ENCODE measurements at regions not wholly inside any gene's neighbourhood (a gene's known extent, or its start where the extent isn't known, plus 50 kb on each side); places are given as distances from the start of the nearest gene placed in this dataset.

DNA sequence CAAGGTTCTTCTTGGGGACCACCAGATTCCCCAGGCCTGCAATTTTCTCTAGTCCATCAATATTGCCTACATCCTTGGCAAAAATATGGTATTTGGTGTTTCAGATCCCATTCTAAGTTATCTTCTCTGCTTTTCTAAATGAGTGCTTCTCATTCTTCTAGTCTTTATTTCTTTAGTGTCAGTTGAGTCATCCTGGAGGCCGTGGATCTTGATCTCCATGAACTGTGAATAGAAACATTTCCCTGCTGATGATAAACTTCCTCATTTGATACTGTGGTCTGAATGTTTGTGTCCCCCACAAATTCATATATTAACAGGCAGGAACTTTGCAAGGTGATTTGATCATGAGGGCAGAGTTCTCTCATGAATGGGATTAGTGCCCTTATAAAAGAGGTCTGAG, 779.3 kb downstream of the INHBA start:
- Histone ChIP-seq H3K4me3 (no peak overlapping the region), H3K27ac (no peak overlapping the region), H3K9me3 (no peaks in the 10 kb centered on the region), H3K4me2 (no peak overlapping the region), H3K4me1 (no peaks in the 10 kb centered on the region)
- 4% methylated on average over 1 of the region's 1 CpG for WGBS (ENCODE audit: missing lambda C conversion rate)
- CTCF ChIA-PET, result no interaction called here
- POLR2A ChIA-PET, result no interaction called here
- FAIRE-seq (no peak), ATAC-seq (no peak), DNase-seq (ENCODE audit: low read depth in 1 of 2, low spot score in 1 of 2) (no peak)
- TF ChIP-seq FOSL2 (IDR thresholded peaks at IDR 0.05), result no peak
- TF ChIP-seq FOSL2 (CRISPR knock-in tag; IDR thresholded peaks at IDR 0.05), result no peak
- no peak for TF ChIP-seq ZFP36 (IDR thresholded peaks at IDR 0.05; ENCODE audit: borderline replicate concordance, partially characterized antibody)
- TF ChIP-seq RAD21 (conservative IDR thresholded peaks at IDR 0.05 in 1 of 2, IDR thresholded peaks at IDR 0.05 in 1 of 2), result no peak
- no peak for TF ChIP-seq POLR2A (IDR thresholded peaks at IDR 0.05; ENCODE audit: low read length)
- TF ChIP-seq, protein P1, sequence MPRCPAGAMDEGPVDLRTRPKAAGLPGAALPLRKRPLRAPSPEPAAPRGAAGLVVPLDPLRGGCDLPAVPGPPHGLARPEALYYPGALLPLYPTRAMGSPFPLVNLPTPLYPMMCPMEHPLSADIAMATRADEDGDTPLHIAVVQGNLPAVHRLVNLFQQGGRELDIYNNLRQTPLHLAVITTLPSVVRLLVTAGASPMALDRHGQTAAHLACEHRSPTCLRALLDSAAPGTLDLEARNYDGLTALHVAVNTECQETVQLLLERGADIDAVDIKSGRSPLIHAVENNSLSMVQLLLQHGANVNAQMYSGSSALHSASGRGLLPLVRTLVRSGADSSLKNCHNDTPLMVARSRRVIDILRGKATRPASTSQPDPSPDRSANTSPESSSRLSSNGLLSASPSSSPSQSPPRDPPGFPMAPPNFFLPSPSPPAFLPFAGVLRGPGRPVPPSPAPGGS (IDR thresholded peaks at IDR 0.05), result no peak
- no peak for TF ChIP-seq HOXB5 (CRISPR knock-in tag; IDR thresholded peaks at IDR 0.05)
- TF ChIP-seq CBX8 (IDR thresholded peaks at IDR 0.05), result no peak
- TF ChIP-seq NFE2L2 (conservative IDR thresholded peaks at IDR 0.05; ENCODE audit: low read length), result no peak
- TF ChIP-seq PHF8 (IDR thresholded peaks at IDR 0.05; ENCODE audit: borderline replicate concordance, low read depth), result no peak
- no peak for TF ChIP-seq CHD2 (IDR thresholded peaks at IDR 0.05; ENCODE audit: low read length, partially characterized antibody)
- no peak for TF ChIP-seq BHLHE40 (IDR thresholded peaks at IDR 0.05; ENCODE audit: low read depth, low read length)
- TF ChIP-seq RNF2 (IDR thresholded peaks at IDR 0.05; ENCODE audit: borderline replicate concordance, low read depth), result no peak
- TF ChIP-seq CEBPB (IDR thresholded peaks at IDR 0.05), result no peak
- no peak for TF ChIP-seq ZC3H11A (IDR thresholded peaks at IDR 0.05)
- no peak for TF ChIP-seq HOXA7 (CRISPR knock-in tag; IDR thresholded peaks at IDR 0.05)

DNA sequence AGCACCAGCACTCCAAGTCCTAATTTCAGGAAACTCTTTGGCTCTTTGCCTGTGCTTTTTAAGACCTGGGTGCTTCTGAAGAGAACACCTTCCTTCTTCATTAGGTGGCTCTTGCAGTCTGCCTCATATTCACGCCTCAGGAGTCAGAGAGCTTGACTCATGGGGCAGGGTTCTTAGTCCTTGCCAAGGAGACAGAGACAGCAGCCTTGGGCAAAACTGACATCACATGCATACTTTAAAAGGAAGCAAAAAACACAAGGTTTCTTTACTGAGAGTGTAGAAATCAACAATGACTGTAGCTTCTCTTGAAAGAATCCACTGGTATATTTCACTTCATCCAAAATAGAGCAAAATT, 780.6 kb downstream of the INHBA start:
- ATAC-seq (no peak), FAIRE-seq (no peak), DNase-seq (ENCODE audit: low read depth in 1 of 2, low spot score in 1 of 2) (no peak)
- no peak for TF ChIP-seq PHF8 (IDR thresholded peaks at IDR 0.05; ENCODE audit: borderline replicate concordance, low read depth)
- no peak for TF ChIP-seq NFE2L2 (conservative IDR thresholded peaks at IDR 0.05; ENCODE audit: low read length)
- no peak for TF ChIP-seq JUN (IDR thresholded peaks at IDR 0.05)
- TF ChIP-seq, protein P2, sequence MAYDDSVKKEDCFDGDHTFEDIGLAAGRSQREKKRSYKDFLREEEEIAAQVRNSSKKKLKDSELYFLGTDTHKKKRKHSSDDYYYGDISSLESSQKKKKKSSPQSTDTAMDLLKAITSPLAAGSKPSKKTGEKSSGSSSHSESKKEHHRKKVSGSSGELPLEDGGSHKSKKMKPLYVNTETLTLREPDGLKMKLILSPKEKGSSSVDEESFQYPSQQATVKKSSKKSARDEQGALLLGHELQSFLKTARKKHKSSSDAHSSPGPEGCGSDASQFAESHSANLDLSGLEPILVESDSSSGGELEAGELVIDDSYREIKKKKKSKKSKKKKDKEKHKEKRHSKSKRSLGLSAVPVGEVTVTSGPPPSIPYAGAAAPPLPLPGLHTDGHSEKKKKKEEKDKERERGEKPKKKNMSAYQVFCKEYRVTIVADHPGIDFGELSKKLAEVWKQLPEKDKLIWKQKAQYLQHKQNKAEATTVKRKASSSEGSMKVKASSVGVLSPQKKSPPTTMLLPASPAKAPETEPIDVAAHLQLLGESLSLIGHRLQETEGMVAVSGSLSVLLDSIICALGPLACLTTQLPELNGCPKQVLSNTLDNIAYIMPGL (CRISPR knock-in tag; IDR thresholded peaks at IDR 0.05; ENCODE audit: borderline replicate concordance), result no peak
- TF ChIP-seq CHD2 (IDR thresholded peaks at IDR 0.05; ENCODE audit: low read length, partially characterized antibody), result no peak
- TF ChIP-seq EHMT2 (IDR thresholded peaks at IDR 0.05; ENCODE audit: low read depth), result no peak
- no peak for TF ChIP-seq GATA3 (IDR thresholded peaks at IDR 0.05; ENCODE audit: borderline replicate concordance)
- no peak for TF ChIP-seq TP53 (CRISPR knock-in tag; IDR thresholded peaks at IDR 0.05)
- no peak for TF ChIP-seq ESRRA (IDR thresholded peaks at IDR 0.05; ENCODE audit: borderline replicate concordance, low read length)
- TF ChIP-seq NPAS2 (CRISPR knock-in tag; IDR thresholded peaks at IDR 0.05; ENCODE audit: borderline replicate concordance), result no peak
- no peak for TF ChIP-seq RCOR1 (IDR thresholded peaks at IDR 0.05; ENCODE audit: low read depth, low read length)
- TF ChIP-seq CEBPB (IDR thresholded peaks at IDR 0.05), result no peak
- no peak for TF ChIP-seq ZSCAN20 (CRISPR knock-in tag; IDR thresholded peaks at IDR 0.05)
- TF ChIP-seq KDM5A (IDR thresholded peaks at IDR 0.05), result no peak
- TF ChIP-seq FOSB (CRISPR knock-in tag; IDR thresholded peaks at IDR 0.05), result no peak
- no peak for TF ChIP-seq HEYL (CRISPR knock-in tag; IDR thresholded peaks at IDR 0.05)
- H3K4me2 ChIP-seq, result no peak overlapping the region; the same call in 2 of the 3 replicates
- WGBS (ENCODE audit: missing lambda C conversion rate), result 4% methylated on average over 1 of the region's 1 CpG
- no peak overlapping the region for H3K27ac ChIP-seq
- H3K4me1 ChIP-seq, result no peaks in the 10 kb centered on the region
- no peak overlapping the region for H3K4me3 ChIP-seq
- ChIA-PET CTCF (interaction anchor here (1.3 to 1.4 kb wide), 2 partner anchors 9 to 784 kb away, joined by 3 read pairs; no protein-coding TSS in a partner anchor), POLR2A (no interaction called here)
- H3K9me3 ChIP-seq, result no peaks in the 10 kb centered on the region

Data from A549 (cell line).